IMR-90 (cell line): ENCODE measurements at regions not wholly inside any gene's neighbourhood (a gene's known extent, or its start where the extent isn't known, plus 50 kb on each side); places are given as distances from the start of the nearest gene placed in this dataset.

Experiments used
- ATAC-seq: fragments of 200-7000 bp; cut with Tn5 transposase; 2 replicates; pipeline ENCODE4 v1.9.1; 2020; ENCODE audit warnings: low read depth, mild to moderate bottlenecking, moderate library complexity
- BruUV-seq: library from RNA; stranded (reverse); fragments of 400-500 nt; replicated peaks from 2 replicates; lab custom pipeline; 2021; lab: Mats Ljungman, UMichigan
- CTCF ChIA-PET: fragments of 300-600 bp; formaldehyde crosslinking; extraction: SDS; loops from one replicate; lab custom pipeline; 2021; ENCODE audit warnings: antibody characterized with exemption; lab: Yijun Ruan, JAX
- POLR2A ChIA-PET: fragments of 300-600 bp; sonication (Branson Sonifier 250); formaldehyde crosslinking; loops from one replicate; lab custom pipeline; 2022; ENCODE audit warnings: antibody characterized with exemption; ENCODE audit not compliant: unreplicated experiment; lab: Charles Lee
- DNase-seq: peaks from one replicate; pipeline ENCODE4 v3.0.0; 2013
- H2AFZ ChIP-seq: replicated peaks from 2 replicates; pipeline ENCODE3; 2013; ENCODE audit warnings: low read length, mild to moderate bottlenecking; ENCODE audit not compliant: poor library complexity
- H2AK5ac ChIP-seq: 2 replicates; pipeline ENCODE4 v1.6.1; 2013; ENCODE audit warnings: low read depth, low read length, inconsistent platforms
- H2AK9ac ChIP-seq: replicated peaks from 2 replicates; pipeline ENCODE3; 2013; ENCODE audit warnings: mild to moderate bottlenecking, low read depth, low read length, moderate library complexity; ENCODE audit not compliant: poor library complexity
- H2BK120ac ChIP-seq: 2 replicates; pipeline ENCODE4 v1.6.1; 2013; ENCODE audit warnings: low read depth, low read length, inconsistent platforms
- H2BK15ac ChIP-seq: 3 replicates; pipeline ENCODE4 v1.6.1; 2013; ENCODE audit warnings: low read depth, low read length, inconsistent platforms
- H2BK20ac ChIP-seq: 2 replicates; pipeline ENCODE4 v1.6.1; 2013; ENCODE audit warnings: low read depth, mild to moderate bottlenecking, inconsistent platforms, low read length, moderate library complexity
- H2BK5ac ChIP-seq: 2 replicates; pipeline ENCODE4 v1.6.1; 2013; ENCODE audit warnings: mild to moderate bottlenecking, low read depth, low read length, inconsistent platforms; ENCODE audit not compliant: poor library complexity, severe bottlenecking
- H3K14ac ChIP-seq: replicated peaks from 2 replicates; pipeline ENCODE4 v1.6.1; 2013; ENCODE audit warnings: low read depth, low read length, inconsistent platforms
- H3K18ac ChIP-seq: 2 replicates; pipeline ENCODE4 v1.6.1; 2013; ENCODE audit warnings: low read depth, low read length, control low read depth
- H3K23ac ChIP-seq: 2 replicates; pipeline ENCODE4 v1.6.1; 2013; ENCODE audit warnings: low read depth, low read length, inconsistent platforms
- H3K27ac ChIP-seq: 2 replicates; pipeline ENCODE4 v1.5.1; 2013; ENCODE audit warnings: mild to moderate bottlenecking, control low read depth, low read length; ENCODE audit not compliant: insufficient read depth
- H3K27me3 ChIP-seq: 2 replicates; pipeline ENCODE4 v1.6.1; 2013; ENCODE audit warnings: low read length; ENCODE audit not compliant: control insufficient read depth, insufficient read depth
- H3K36me3 ChIP-seq: 2 replicates; pipeline ENCODE4 v1.6.1; 2013; ENCODE audit warnings: low read length, mixed read lengths; ENCODE audit not compliant: control insufficient read depth, insufficient read depth
- H3K4ac ChIP-seq: 2 replicates; pipeline ENCODE4 v1.6.1; 2013; ENCODE audit warnings: low read depth, low read length, inconsistent platforms
- H3K4me1 ChIP-seq: 2 replicates; pipeline ENCODE4 v1.6.1; 2013; ENCODE audit warnings: low read length, mixed read lengths; ENCODE audit not compliant: control insufficient read depth, insufficient read depth
- H3K4me2 ChIP-seq: 2 replicates; pipeline ENCODE4 v1.6.1; 2013; ENCODE audit warnings: low read depth, mild to moderate bottlenecking, control low read depth, low read length, moderate library complexity
- H3K4me3 ChIP-seq: 2 replicates; pipeline ENCODE4 v1.5.1; 2013; ENCODE audit warnings: low read depth, mild to moderate bottlenecking, control low read depth, low read length, moderate library complexity; ENCODE audit not compliant: insufficient read depth
- H3K56ac ChIP-seq: 2 replicates; pipeline ENCODE4 v1.6.1; 2013; ENCODE audit warnings: low read length, inconsistent platforms; ENCODE audit not compliant: insufficient read depth; ENCODE audit errors: extremely low read depth
- H3K79me1 ChIP-seq, 2 experiments: 2 replicates each; pipeline ENCODE4 v1.6.1; 2013; ENCODE audit warnings: low read length in 2 of 2, inconsistent platforms in 1 of 2, low read depth in 1 of 2
- H3K9ac ChIP-seq: 2 replicates; pipeline ENCODE4 v1.6.1; 2013; ENCODE audit warnings: low read depth, low read length, control low read depth
- H3K9me1 ChIP-seq: 2 replicates; pipeline ENCODE4 v1.6.1; 2013; ENCODE audit warnings: low read length, inconsistent platforms; ENCODE audit not compliant: insufficient read depth
- H3K9me3 ChIP-seq: 2 replicates; pipeline ENCODE4 v1.6.1; 2013; ENCODE audit warnings: low read length; ENCODE audit not compliant: control insufficient read depth, insufficient read depth
- H4K20me1 ChIP-seq: 2 replicates; pipeline ENCODE4 v1.6.1; 2013; ENCODE audit warnings: low read length, inconsistent platforms; ENCODE audit not compliant: insufficient read depth
- H4K5ac ChIP-seq: 2 replicates; pipeline ENCODE4 v1.6.1; 2013; ENCODE audit warnings: mild to moderate bottlenecking, low read depth, low read length, control low read depth
- H4K8ac ChIP-seq, 2 experiments: 2 replicates each; pipeline ENCODE4 v1.6.1; 2013; ENCODE audit warnings: low read depth in 2 of 2, low read length in 2 of 2, control low read depth in 1 of 2, inconsistent platforms in 1 of 2
- H4K91ac ChIP-seq: 2 replicates; pipeline ENCODE4 v1.6.1; 2013; ENCODE audit warnings: low read depth, low read length, inconsistent platforms; ENCODE audit not compliant: insufficient read depth
- BHLHE40 ChIP-seq: fragments of 150-350 bp; IDR thresholded peaks from 2 replicates; pipeline ENCODE4 v1.6.1; 2016; ENCODE audit warnings: mild to moderate bottlenecking, low read depth, low read length
- CEBPB ChIP-seq: IDR thresholded peaks from 2 replicates; pipeline ENCODE4 v1.6.1; 2012; ENCODE audit warnings: low read depth, low read length, improper control_type of control experiment
- CHD1 ChIP-seq: IDR thresholded peaks from 2 replicates; pipeline ENCODE4 v1.6.1; 2012; ENCODE audit warnings: low read depth, low read length, improper control_type of control experiment
- ELK1 ChIP-seq: fragments of 150-350 bp; IDR thresholded peaks from 2 replicates; pipeline ENCODE4 v1.6.1; 2016; ENCODE audit warnings: low read depth, mild to moderate bottlenecking, low read length, moderate library complexity, borderline replicate concordance
- FOS ChIP-seq: fragments of 150-350 bp; IDR thresholded peaks from 2 replicates; pipeline ENCODE4 v1.6.1; 2016; ENCODE audit warnings: low read depth, low read length
- MAFK ChIP-seq: IDR thresholded peaks from 2 replicates; pipeline ENCODE4 v1.6.1; 2012; ENCODE audit warnings: low read depth, low read length, improper control_type of control experiment
- MAZ ChIP-seq: IDR thresholded peaks from 2 replicates; pipeline ENCODE4 v1.6.1; 2012; ENCODE audit warnings: low read depth, mild to moderate bottlenecking, low read length, improper control_type of control experiment, moderate library complexity, borderline replicate concordance
- MXI1 ChIP-seq: IDR thresholded peaks from 2 replicates; pipeline ENCODE4 v1.6.1; 2012; ENCODE audit warnings: low read depth, mild to moderate bottlenecking, low read length, moderate library complexity, borderline replicate concordance
- NFE2L2 ChIP-seq: fragments of 150-350 bp; IDR thresholded peaks from 2 replicates; pipeline ENCODE4 v1.6.1; 2016; ENCODE audit warnings: low read depth, mild to moderate bottlenecking, low read length
- POLR2A ChIP-seq: IDR thresholded peaks from 2 replicates; pipeline ENCODE4 v1.6.1; 2012; ENCODE audit warnings: mild to moderate bottlenecking, low read depth, low read length
- RAD21 ChIP-seq: IDR thresholded peaks from 2 replicates; pipeline ENCODE4 v1.6.1; 2012; ENCODE audit warnings: low read length, improper control_type of control experiment
- RCOR1 ChIP-seq: IDR thresholded peaks from 2 replicates; pipeline ENCODE4 v1.6.1; 2012; ENCODE audit warnings: mild to moderate bottlenecking, low read length, improper control_type of control experiment; ENCODE audit not compliant: insufficient replicate concordance
- RFX5 ChIP-seq: IDR thresholded peaks from 2 replicates; pipeline ENCODE4 v1.8.0; 2012; ENCODE audit warnings: low read depth, mild to moderate bottlenecking, low read length, moderate library complexity
- SMC3 ChIP-seq: fragments of 150-350 bp; IDR thresholded peaks from 2 replicates; pipeline ENCODE4 v1.6.1; 2016; ENCODE audit warnings: low read depth, mild to moderate bottlenecking, antibody characterized with exemption, low read length, moderate library complexity
- USF2 ChIP-seq: fragments of 150-350 bp; IDR thresholded peaks from 2 replicates; pipeline ENCODE4 v1.6.1; 2017; ENCODE audit warnings: mild to moderate bottlenecking, antibody characterized with exemption, low read length, low read depth
- WGBS, 2 experiments: methylation state at CpG; one replicate each; pipeline versions ENCODE4 v1.1.5 to v1.1.7; 2013; ENCODE audit warnings: missing lambda C conversion rate in 2 of 2; ENCODE audit not compliant: insufficient read length in 1 of 2; ENCODE audit errors: extremely low coverage in 2 of 2; 5-methylcytosine and 5-hydroxymethylcytosine counted together
- dilution Hi-C: fragments of 300-500 bp; cut with HindIII; formaldehyde crosslinking; loops from one replicate; pipeline ENCODE4 v1.14.3; 2018; ENCODE audit warnings: low sequenced_read_pairs; ENCODE audit not compliant: unreplicated experiment
- in situ Hi-C: fragments of 300-500 bp; cut with MboI; formaldehyde crosslinking; loops from 3 replicates; pipeline ENCODE4 v1.14.3; 2019; ENCODE audit warnings: low sequenced_read_pairs, inconsistent platforms, mixed read lengths
- intact Hi-C: fragments of 100-400 bp; cut with micrococcal nuclease; formaldehyde crosslinking; loops from 2 replicates; pipeline ENCODE4 v1.10.0; 2022
- TF ChIP-seq, protein P1 (sequence below): conservative IDR thresholded peaks from 2 replicates; pipeline ENCODE4 v1.5.1; 2012; ENCODE audit warnings: mild to moderate bottlenecking, low read depth, low read length, improper control_type of control experiment

DNA sequence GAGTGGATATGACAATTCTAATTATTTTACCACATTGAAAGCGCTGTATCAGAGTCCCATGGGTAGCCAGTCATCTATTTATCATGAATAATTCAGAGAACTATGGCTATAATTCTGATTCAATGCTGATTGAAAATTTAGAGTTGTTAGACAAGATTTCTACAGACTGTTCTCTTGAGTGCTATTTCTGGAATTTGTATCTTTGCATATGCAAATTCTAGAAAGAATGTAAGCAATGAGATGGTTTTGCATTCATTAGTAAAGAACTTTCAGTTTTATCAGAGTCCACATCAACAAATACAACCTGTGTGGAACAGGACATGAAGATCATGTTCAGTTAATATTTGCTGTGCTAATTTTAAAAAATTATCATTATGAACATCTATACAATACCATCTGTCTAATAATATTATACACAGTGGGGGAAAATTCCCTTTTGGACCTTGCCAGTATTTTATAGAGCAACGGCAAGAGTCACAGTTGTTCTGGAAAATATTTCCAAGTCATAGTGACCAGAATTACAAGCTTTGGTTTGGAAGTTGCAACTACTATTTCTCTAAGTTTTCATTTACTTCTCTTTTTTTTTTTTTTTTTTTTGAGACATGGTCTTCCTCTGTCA lies 372.7 kb upstream of the PTGER4 start:
- Histone ChIP-seq H4K91ac (no peak overlapping the region), H2AK9ac (no peak overlapping the region), H4K8ac (no peak overlapping the region), H3K27me3 (no peaks in the 10 kb centered on the region; the same call in 1 of the 2 replicates), H3K23ac (no peak overlapping the region), H3K4me3 (no peak overlapping the region), H3K18ac (no peak overlapping the region), H4K5ac (no peak overlapping the region), H2BK20ac (no peak overlapping the region), H3K9me3 (no peaks in the 10 kb centered on the region), H4K20me1 (no peaks in the 10 kb centered on the region), H3K9me1 (no peaks in the 10 kb centered on the region), H3K79me1 (no peaks in the 10 kb centered on the region), H2AK5ac (no peak overlapping the region), H3K4me2 (no peak overlapping the region), H3K56ac (no peak overlapping the region), H3K4ac (no peak overlapping the region), H3K36me3 (no peaks in the 10 kb centered on the region), H2BK120ac (no peak overlapping the region), H3K4me1 (no peaks in the 10 kb centered on the region), H2BK5ac (no peak overlapping the region), H3K14ac (no peak overlapping the region), H3K27ac (no peak overlapping the region), H2AFZ (no peak overlapping the region), H2BK15ac (no peak overlapping the region), H3K9ac (no peak overlapping the region)
- ChIA-PET CTCF (interaction anchor here (0.6 kb wide), 4 partner anchors 10 to 903 kb away, joined by 3 to 7 read pairs (median 4); no protein-coding TSS in a partner anchor), POLR2A (no interaction called here)
- no peak for DNase-seq
- ATAC-seq: no peak
- no CpG with 5 or more reads among the region's 2 CpGs for WGBS, 2 experiments
- intact Hi-C loops: no loop called here
- TF ChIP-seq MAFK: no peak
- TF ChIP-seq CHD1: no peak
- no peak for TF ChIP-seq CEBPB
- TF ChIP-seq, protein P1, sequence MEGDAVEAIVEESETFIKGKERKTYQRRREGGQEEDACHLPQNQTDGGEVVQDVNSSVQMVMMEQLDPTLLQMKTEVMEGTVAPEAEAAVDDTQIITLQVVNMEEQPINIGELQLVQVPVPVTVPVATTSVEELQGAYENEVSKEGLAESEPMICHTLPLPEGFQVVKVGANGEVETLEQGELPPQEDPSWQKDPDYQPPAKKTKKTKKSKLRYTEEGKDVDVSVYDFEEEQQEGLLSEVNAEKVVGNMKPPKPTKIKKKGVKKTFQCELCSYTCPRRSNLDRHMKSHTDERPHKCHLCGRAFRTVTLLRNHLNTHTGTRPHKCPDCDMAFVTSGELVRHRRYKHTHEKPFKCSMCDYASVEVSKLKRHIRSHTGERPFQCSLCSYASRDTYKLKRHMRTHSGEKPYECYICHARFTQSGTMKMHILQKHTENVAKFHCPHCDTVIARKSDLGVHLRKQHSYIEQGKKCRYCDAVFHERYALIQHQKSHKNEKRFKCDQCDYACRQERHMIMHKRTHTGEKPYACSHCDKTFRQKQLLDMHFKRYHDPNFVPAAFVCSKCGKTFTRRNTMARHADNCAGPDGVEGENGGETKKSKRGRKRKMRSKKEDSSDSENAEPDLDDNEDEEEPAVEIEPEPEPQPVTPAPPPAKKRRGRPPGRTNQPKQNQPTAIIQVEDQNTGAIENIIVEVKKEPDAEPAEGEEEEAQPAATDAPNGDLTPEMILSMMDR: no peak
- no peak for TF ChIP-seq POLR2A
- no peak for TF ChIP-seq ELK1
- TF ChIP-seq SMC3: no peak
- TF ChIP-seq RCOR1: no peak
- TF ChIP-seq BHLHE40: no peak
- TF ChIP-seq RFX5: no peak
- TF ChIP-seq NFE2L2: no peak
- TF ChIP-seq USF2: no peak
- TF ChIP-seq MAZ: no peak
- TF ChIP-seq FOS: no peak
- TF ChIP-seq RAD21: no peak
- TF ChIP-seq MXI1: no peak
- in situ Hi-C loops: no loop called here
- BruUV-seq: no TSS peak
- dilution Hi-C loops: no loop called here
